GM23338 (cell line): ENCODE measurements at regions not wholly inside any gene's neighbourhood (a gene's known extent, or its start where the extent isn't known, plus 50 kb on each side); places are given as distances from the start of the nearest gene placed in this dataset.

Source experiments
- ATAC-seq: fragments of 200-7000 bp; cut with Tn5 transposase; 3 replicates; pipeline ENCODE4 v1.9.1; 2020
- DNase-seq: peaks from one replicate; pipeline ENCODE4 v3.0.0-alpha.2; 2015; ENCODE audit warnings: low spot score
- H2AFZ ChIP-seq: fragments of 200-600 bp; sonication (generic); 2 replicates; pipeline ENCODE4 v1.8.0; 2016; ENCODE audit warnings: antibody characterized with exemption, mild to moderate bottlenecking, moderate library complexity
- H3F3A ChIP-seq: fragments of 200-600 bp; sonication (generic); replicated peaks from 2 replicates; pipeline ENCODE4 v1.8.0; 2017; ENCODE audit warnings: antibody characterized with exemption, mixed run types, low read depth
- H3K27ac ChIP-seq: fragments of 200-600 bp; sonication (generic); 2 replicates; pipeline ENCODE4 v1.6.1; 2016; ENCODE audit warnings: low read depth
- H3K27me3 ChIP-seq: fragments of 200-600 bp; sonication (generic); 2 replicates; pipeline ENCODE4 v1.8.0; 2016; ENCODE audit warnings: mild to moderate bottlenecking, mixed run types, moderate library complexity; ENCODE audit not compliant: insufficient read depth
- H3K36me3 ChIP-seq: fragments of 200-600 bp; sonication (generic); 2 replicates; pipeline ENCODE4 v1.8.0; 2016; ENCODE audit warnings: mild to moderate bottlenecking; ENCODE audit not compliant: insufficient read depth
- H3K4me1 ChIP-seq: fragments of 200-600 bp; sonication (generic); 2 replicates; pipeline ENCODE4 v1.8.0; 2016; ENCODE audit warnings: mild to moderate bottlenecking, moderate library complexity; ENCODE audit not compliant: insufficient read depth
- H3K4me2 ChIP-seq: fragments of 200-600 bp; sonication (generic); 2 replicates; pipeline ENCODE4 v1.7.1; 2017; ENCODE audit warnings: mixed run types
- H3K4me3 ChIP-seq: fragments of 200-600 bp; sonication (generic); 2 replicates; pipeline ENCODE4 v1.6.1; 2016; ENCODE audit warnings: mixed run types
- H3K79me2 ChIP-seq: fragments of 200-600 bp; sonication (generic); replicated peaks from 2 replicates; pipeline ENCODE4 v1.8.0; 2017; ENCODE audit warnings: mild to moderate bottlenecking; ENCODE audit not compliant: insufficient read depth
- H3K9me2 ChIP-seq: fragments of 200-600 bp; sonication (generic); 2 replicates; pipeline ENCODE4 v1.8.0; 2017; ENCODE audit not compliant: insufficient read depth
- H4K20me1 ChIP-seq: fragments of 200-600 bp; sonication (generic); replicated peaks from 2 replicates; pipeline ENCODE4 v1.8.0; 2017; ENCODE audit warnings: mild to moderate bottlenecking; ENCODE audit not compliant: insufficient read depth
- H3K27ac Mint-ChIP-seq: 2 replicates; pipeline ENCODE4 v1.8.0; 2020; ENCODE audit warnings: inconsistent platforms, mild to moderate bottlenecking, moderate library complexity, mixed read lengths
- H3K27me3 Mint-ChIP-seq: 3 replicates; pipeline ENCODE4 v1.8.0; 2022; ENCODE audit warnings: low read depth, mild to moderate bottlenecking, moderate library complexity, mixed read lengths, inconsistent platforms; ENCODE audit not compliant: insufficient read depth, poor library complexity
- H3K36me3 Mint-ChIP-seq: 3 replicates; pipeline ENCODE4 v1.8.0; 2021; ENCODE audit warnings: low read depth, mild to moderate bottlenecking, inconsistent platforms, moderate library complexity, mixed read lengths
- H3K4me1 Mint-ChIP-seq: 3 replicates; pipeline ENCODE4 v1.8.0; 2020; ENCODE audit warnings: mild to moderate bottlenecking, inconsistent platforms, mixed read lengths
- H3K4me3 Mint-ChIP-seq: 3 replicates; pipeline ENCODE4 v1.8.0; 2021; ENCODE audit warnings: moderate library complexity, mild to moderate bottlenecking, inconsistent platforms, mixed read lengths
- H3K9me3 Mint-ChIP-seq: 3 replicates; pipeline ENCODE4 v1.8.0; 2020; ENCODE audit warnings: moderate library complexity, mild to moderate bottlenecking, inconsistent platforms, mixed read lengths
- NANOG ChIP-seq: IDR thresholded peaks from 2 replicates; pipeline ENCODE4 v1.6.1; 2016; ENCODE audit warnings: antibody characterized with exemption, borderline replicate concordance
- POLR2AphosphoS5 ChIP-seq: IDR thresholded peaks from 2 replicates; pipeline ENCODE4 v1.6.1; 2016; ENCODE audit warnings: antibody characterized with exemption, low read depth
- STAT1 ChIP-seq: IDR thresholded peaks from one replicate; pipeline ENCODE4 v1.6.1; 2016; ENCODE audit warnings: antibody characterized with exemption; ENCODE audit not compliant: unreplicated experiment
- ZNF114 ChIP-seq: fragments of 250-450 bp; sonication (Bioruptor Pico); IDR thresholded peaks from 2 replicates; pipeline ENCODE4 v1.5.0; 2020; ENCODE audit warnings: mild to moderate bottlenecking, moderate library complexity
- ZNF462 ChIP-seq: fragments of 250-450 bp; sonication (Bioruptor Pico); IDR thresholded peaks from 2 replicates; pipeline ENCODE4 v1.5.0; 2020; ENCODE audit warnings: mild to moderate bottlenecking, moderate library complexity
- TF ChIP-seq, protein P1 (sequence below): IDR thresholded peaks from 2 replicates; pipeline ENCODE4 v1.6.1; 2016; ENCODE audit warnings: antibody characterized with exemption
- TF ChIP-seq, protein P2 (sequence below): IDR thresholded peaks from one replicate; pipeline ENCODE4 v1.6.1; 2018; ENCODE audit warnings: antibody characterized with exemption; ENCODE audit not compliant: unreplicated experiment

DNA sequence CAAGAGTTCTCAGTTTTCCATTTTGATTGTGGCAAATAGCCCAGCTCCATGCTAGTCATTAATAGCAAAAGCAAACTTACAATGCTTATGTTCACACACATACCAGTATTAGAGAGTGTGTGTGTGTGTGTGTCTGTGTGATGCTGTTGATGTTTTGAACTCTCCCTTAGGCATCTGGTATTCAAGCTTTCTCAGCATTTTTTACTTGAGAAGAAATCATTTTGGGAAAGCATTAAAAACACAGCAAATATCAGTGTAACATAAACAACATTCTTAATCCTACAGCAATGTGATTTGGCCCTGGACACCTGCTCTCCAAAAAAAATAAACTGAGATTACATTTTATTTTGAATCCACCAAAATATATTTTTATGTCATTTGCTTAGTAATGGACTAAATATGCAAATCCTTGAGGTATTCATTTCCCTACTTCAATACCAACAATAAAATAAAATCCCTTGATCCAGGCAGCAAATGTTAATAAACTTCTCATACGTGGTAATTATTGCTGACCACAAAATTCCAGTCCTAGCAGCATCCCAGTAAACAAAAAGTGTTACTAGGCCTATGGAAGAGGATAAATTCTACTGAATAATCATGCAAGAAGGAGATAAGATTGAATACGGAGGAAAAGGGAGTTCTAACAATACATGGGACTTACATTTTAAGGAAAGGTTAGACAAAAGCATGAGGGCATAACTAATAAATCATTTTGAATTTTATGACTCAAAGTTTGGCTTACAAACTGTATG lies 249.5 kb upstream of the CLEC14A start:
- H3K4me1 ChIP-seq = no peaks in the 10 kb centered on the region
- no peaks in the 10 kb centered on the region for H4K20me1 ChIP-seq
- H3K27me3 ChIP-seq = no peaks in the 10 kb centered on the region
- H3K79me2 ChIP-seq = no peaks in the 10 kb centered on the region
- peaks cover 3% of the 10 kb centered on the region; the same call in 2 of the 3 replicates for H3K4me1 Mint-ChIP-seq
- H3K27ac Mint-ChIP-seq = no peak overlapping the region
- H2AFZ ChIP-seq = no peak overlapping the region
- no peak overlapping the region for H3K4me3 ChIP-seq
- no peaks in the 10 kb centered on the region for H3K36me3 Mint-ChIP-seq
- no peaks in the 10 kb centered on the region for H3K9me3 Mint-ChIP-seq
- H3K4me2 ChIP-seq = no peak overlapping the region
- H3K27ac ChIP-seq = no peak overlapping the region
- TF ChIP-seq, protein P1, sequence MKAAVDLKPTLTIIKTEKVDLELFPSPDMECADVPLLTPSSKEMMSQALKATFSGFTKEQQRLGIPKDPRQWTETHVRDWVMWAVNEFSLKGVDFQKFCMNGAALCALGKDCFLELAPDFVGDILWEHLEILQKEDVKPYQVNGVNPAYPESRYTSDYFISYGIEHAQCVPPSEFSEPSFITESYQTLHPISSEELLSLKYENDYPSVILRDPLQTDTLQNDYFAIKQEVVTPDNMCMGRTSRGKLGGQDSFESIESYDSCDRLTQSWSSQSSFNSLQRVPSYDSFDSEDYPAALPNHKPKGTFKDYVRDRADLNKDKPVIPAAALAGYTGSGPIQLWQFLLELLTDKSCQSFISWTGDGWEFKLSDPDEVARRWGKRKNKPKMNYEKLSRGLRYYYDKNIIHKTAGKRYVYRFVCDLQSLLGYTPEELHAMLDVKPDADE = no peak
- no peaks in the 10 kb centered on the region for H3K27me3 Mint-ChIP-seq
- H3K4me3 Mint-ChIP-seq = no peak overlapping the region
- no peak for ATAC-seq
- H3K36me3 ChIP-seq = no peaks in the 10 kb centered on the region
- H3F3A ChIP-seq = no peaks in the 10 kb centered on the region
- 0 out of 2 replicates have a peak, but pooled peaks cover 6% of the 10 kb centered on the region for H3K9me2 ChIP-seq
- DNase-seq = no peak

GRCh38 chr14:38504175-38504574 lies 248.3 kb upstream of the CLEC14A start:
- Histone ChIP-seq H3K36me3 (no peaks in the 10 kb centered on the region), H3K4me2 (no peak overlapping the region), H2AFZ (no peak overlapping the region), H3K27ac (no peak overlapping the region), H3K27me3 (no peaks in the 10 kb centered on the region), H3K9me2 (0 out of 2 replicates have a peak, but pooled peaks cover 6% of the 10 kb centered on the region), H3F3A (no peaks in the 10 kb centered on the region), H3K4me1 (no peaks in the 10 kb centered on the region), H4K20me1 (no peaks in the 10 kb centered on the region), H3K79me2 (no peaks in the 10 kb centered on the region), H3K4me3 (no peak overlapping the region)
- Mint-ChIP-seq H3K4me3 (no peak overlapping the region), H3K27ac (no peak overlapping the region), H3K27me3 (no peaks in the 10 kb centered on the region), H3K4me1 (peaks cover 3% of the 10 kb centered on the region; the same call in 2 of the 3 replicates), H3K36me3 (no peaks in the 10 kb centered on the region), H3K9me3 (no peaks in the 10 kb centered on the region)
- no peak for TF ChIP-seq STAT1
- no peak for TF ChIP-seq ZNF114 (CRISPR knock-in tag)
- no peak for TF ChIP-seq POLR2AphosphoS5
- no peak for TF ChIP-seq ZNF462 (CRISPR knock-in tag)
- TF ChIP-seq, protein P2, sequence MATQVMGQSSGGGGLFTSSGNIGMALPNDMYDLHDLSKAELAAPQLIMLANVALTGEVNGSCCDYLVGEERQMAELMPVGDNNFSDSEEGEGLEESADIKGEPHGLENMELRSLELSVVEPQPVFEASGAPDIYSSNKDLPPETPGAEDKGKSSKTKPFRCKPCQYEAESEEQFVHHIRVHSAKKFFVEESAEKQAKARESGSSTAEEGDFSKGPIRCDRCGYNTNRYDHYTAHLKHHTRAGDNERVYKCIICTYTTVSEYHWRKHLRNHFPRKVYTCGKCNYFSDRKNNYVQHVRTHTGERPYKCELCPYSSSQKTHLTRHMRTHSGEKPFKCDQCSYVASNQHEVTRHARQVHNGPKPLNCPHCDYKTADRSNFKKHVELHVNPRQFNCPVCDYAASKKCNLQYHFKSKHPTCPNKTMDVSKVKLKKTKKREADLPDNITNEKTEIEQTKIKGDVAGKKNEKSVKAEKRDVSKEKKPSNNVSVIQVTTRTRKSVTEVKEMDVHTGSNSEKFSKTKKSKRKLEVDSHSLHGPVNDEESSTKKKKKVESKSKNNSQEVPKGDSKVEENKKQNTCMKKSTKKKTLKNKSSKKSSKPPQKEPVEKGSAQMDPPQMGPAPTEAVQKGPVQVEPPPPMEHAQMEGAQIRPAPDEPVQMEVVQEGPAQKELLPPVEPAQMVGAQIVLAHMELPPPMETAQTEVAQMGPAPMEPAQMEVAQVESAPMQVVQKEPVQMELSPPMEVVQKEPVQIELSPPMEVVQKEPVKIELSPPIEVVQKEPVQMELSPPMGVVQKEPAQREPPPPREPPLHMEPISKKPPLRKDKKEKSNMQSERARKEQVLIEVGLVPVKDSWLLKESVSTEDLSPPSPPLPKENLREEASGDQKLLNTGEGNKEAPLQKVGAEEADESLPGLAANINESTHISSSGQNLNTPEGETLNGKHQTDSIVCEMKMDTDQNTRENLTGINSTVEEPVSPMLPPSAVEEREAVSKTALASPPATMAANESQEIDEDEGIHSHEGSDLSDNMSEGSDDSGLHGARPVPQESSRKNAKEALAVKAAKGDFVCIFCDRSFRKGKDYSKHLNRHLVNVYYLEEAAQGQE = no peak
- TF ChIP-seq NANOG = no peak
- ATAC-seq = no peak
- DNase-seq = no peak
